GM21825 (cell line): ENCODE measurements at regions not wholly inside any gene's neighbourhood (a gene's known extent, or its start where the extent isn't known, plus 50 kb on each side); places are given as distances from the start of the nearest gene placed in this dataset.

Source experiments
- ATAC-seq: cut with Tn5 transposase; IDR thresholded peaks from one replicate; pipeline ENCODE4 v1.9.1; 2021; ENCODE audit warnings: mild to moderate bottlenecking, moderate library complexity; ENCODE audit not compliant: unreplicated experiment

DNA sequence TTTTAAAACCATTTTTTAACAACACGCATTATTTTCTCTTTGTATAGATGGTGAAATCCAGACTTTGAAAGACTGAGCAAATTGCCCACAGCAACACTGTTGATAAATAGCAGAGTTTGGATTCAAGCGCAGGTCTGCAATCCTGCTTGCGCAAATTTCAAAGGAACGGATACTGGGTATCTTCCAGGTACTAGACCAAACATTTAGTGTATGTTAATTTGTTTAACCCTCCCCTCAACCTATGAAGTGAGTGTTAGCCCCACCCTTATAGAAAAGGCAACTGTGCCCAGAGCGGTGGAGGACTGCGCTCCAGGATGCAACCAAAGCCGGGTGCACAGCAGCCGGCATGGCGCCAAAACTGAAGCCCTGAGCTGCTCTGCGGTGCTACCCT is 103.8 kb downstream of the CPN2 start:
- ATAC-seq: no peak

DNA sequence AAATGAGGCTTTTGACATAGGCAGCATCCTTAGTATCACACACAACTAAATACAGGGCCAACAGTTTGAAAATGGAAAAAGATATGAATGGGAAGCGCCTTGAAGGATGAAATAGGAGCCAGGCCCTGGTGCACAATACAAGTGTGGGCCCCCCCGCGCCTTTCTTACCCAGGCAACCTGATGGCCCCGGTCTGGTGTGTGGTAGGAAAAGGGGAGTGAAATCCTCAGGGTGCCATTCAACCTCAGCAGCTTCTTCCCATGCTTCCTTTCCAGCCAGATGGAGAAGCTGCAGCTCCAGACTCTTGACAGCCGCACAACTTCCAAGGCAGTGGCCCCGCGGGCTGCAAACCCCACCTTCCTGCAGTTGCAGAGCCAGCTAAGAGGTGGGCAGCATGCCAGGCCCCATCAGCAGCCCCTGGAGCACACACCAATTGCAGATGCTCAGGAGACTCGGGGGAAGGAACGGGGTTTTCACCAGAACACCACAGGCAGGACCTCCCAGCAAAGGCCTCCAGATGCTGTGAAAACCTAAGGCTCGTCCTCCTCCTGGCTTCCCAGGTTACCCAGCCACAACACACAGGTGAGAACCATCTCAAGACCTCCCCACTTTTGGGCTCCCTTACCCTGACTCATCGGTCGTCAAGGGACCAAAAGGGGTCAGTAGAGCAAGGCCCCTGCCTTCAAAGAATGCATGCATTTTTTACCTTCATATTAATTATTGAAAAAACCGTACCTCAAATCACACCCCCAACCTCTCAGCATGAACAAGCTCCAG is 101.6 kb downstream of the CPN2 start:
- no peak for ATAC-seq

DNA sequence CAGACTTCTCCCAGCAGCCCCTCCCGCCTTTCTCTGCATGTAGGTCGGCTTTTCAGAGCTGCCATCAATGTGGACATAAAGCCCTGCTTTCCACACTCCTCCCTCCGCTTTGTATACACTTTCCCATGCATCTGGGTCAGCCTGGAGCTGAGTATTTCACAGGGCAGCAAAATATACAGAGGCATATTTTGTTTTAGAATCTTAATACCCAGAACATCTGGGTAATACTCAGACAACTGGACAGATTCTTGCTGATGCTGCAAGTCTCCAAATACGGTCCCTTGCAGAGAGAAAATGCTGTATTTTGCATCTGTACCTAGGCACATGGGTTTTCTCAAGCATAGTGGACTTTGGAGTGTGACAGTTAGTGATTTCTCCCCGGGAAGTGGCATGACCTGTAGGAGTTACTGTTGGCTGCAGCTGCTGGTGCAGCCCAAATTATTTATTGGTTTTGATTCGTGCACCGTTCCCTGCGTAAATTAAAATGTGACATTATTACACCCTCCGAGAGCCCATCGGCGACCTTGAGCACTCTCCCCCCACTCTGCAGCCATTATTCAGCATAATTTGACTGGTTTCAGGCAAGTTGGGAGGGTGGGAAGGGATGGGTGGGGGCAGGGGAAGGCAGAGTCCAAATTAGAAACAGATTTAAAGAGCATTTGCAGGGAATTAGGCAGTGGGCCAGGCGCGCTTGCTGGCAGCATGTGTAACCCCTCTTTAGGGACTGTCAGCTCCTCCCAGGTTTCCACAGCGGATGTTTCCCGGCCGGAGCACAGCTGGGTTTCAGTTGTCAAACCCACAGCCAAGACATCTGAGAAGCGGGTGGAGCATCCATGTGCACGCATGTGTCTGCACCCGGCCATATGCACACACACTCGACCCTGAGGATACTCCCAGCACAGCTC is 100.8 kb downstream of the CPN2 start:
- ATAC-seq: no peak

DNA sequence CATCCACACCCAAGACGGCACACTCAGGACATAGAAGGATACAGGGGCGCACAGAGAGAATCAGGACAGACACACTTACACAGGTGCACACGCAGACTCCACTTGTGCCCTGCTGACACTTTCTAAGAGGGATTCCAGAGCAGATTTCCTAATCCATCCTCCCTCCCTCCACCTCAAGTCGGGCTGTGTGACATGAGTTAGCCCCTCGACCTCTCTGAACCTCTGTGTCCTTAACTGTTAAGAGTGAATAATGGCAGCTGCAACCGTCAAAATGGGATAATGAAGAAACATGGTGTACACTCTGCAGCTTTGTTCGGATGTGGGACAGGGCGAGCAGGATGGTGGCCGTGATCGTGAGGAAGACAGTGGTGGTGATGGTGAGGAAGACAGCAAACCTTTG is 100.1 kb downstream of the CPN2 start:
- no peak for ATAC-seq

DNA sequence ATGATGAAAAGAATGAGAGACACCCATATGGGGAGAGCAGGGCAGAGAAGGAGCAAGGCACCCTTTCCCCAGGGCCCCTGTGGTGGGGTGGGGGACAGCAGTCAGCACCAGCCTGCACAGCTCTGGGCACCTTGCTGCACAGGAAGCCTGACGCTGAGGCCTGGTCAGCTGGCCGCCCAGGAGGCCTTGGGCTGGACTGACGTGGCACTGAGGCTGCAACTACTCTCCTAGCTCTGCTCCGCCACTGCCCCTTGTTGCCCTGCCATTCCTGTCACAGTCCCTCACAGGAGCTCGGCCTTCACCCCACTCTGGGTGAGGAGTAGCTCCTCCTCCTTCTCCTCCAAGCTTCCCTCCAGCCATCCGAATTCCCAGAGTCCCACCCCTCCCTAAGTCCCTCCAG is 99.7 kb downstream of the CPN2 start:
- no peak for ATAC-seq

DNA sequence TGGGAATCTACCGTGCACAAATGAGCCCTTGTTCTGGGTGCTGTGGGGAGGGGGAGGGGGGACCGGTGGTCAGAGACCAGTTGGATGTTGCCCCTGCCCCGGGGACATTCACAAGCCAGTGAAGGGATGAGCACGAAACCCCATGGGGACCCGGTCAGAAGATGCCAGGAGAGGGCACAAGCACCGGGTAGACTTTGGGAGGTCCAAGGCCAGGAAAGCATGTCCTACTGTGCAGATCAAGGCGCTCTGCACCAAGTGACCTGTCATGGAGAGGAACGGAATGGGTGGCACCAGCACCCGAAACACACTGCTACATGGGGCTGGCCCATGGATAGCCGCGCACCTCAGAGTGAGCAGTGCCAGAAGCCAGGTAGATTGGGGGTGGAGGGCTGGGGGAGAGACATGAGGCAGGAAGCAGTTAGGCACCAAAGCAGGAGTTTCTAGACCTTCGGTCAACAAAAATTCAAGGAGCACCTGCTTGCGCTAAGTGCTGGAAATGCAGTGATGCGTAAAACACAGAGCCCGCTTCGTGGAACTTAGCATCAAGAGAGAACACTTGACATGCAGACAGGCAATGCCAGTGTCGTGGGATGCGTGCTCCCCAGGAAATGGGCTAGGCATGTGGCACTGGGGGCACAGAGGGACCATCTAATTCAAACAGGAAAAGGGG is 99.1 kb downstream of the CPN2 start:
- ATAC-seq: no peak

DNA sequence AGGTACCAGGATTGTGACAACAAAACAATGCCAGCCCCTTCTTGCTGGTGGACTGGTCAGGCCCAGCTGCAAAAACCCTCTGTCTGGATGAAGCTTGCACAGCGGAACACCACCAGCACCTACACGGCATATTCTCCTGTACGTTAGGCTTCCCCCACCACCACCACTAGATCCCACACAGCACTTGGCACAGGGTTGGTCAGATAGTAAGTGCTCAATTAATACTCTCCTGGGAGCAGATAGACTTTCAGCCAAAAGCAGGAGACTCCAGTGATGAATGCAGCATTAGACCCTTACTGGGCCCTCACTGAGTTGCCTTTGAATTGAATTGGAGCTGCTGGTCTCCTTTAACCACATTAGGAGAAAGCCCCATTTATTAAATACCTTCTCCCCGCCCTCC is 97.9 kb downstream of the CPN2 start:
- ATAC-seq: no peak

DNA sequence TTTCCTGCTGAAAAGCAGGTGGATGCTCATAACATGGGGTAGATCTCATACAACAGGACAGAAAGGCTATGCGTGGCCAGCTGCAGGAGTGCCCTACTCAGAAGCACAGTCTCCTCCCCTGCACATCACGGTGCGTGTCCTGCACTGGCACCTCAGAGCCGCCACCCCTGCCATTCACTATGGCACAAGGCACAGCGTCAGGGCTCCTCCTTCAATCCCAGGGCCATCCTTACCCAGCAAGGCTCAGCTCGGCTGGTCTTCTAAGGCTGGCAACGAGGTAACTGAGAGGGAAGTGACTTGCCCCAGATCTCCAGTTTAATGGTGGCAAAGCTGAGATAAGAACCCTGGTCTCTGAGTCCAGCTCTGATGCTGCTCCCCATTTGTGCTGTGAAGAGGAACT is 97.1 kb downstream of the CPN2 start:
- ATAC-seq: no peak

DNA sequence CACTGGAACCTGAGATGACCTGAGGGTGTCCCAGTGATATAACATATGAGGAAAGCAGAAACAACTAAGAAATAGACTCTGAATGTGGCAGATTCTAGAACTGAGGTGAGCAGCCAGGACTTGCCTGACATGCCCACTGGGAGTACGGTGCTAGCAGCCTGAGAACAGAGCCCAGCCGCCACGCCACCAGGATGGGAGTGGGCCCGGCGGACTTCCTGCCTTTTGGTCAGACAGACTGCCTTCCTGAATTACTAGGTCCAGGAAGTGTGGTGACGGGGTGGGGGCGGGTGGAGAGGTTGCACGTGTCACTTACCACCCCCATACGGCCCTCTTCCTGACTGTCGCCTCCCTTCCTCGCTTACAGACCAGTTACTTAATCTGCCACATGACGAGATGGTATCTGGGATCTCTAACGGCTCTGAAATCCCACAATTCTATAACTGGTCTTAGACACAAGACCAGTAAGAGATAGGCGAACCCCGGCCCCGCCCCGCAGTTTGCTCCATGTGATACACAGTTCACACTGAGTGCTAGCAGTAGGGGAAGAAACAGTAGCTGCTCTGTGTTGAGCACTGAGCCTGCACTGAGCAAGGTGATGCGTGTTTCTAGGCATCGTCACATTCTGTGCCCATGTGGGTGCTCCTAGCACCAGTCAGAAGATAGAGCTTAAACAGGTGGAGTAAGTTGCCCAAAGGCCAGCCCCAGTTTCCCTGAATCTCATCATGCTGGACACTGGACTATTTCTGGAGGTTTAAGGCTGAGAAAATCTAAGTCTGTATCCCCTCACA is 95.7 kb downstream of the CPN2 start:
- ATAC-seq: peak; percentile 60

DNA sequence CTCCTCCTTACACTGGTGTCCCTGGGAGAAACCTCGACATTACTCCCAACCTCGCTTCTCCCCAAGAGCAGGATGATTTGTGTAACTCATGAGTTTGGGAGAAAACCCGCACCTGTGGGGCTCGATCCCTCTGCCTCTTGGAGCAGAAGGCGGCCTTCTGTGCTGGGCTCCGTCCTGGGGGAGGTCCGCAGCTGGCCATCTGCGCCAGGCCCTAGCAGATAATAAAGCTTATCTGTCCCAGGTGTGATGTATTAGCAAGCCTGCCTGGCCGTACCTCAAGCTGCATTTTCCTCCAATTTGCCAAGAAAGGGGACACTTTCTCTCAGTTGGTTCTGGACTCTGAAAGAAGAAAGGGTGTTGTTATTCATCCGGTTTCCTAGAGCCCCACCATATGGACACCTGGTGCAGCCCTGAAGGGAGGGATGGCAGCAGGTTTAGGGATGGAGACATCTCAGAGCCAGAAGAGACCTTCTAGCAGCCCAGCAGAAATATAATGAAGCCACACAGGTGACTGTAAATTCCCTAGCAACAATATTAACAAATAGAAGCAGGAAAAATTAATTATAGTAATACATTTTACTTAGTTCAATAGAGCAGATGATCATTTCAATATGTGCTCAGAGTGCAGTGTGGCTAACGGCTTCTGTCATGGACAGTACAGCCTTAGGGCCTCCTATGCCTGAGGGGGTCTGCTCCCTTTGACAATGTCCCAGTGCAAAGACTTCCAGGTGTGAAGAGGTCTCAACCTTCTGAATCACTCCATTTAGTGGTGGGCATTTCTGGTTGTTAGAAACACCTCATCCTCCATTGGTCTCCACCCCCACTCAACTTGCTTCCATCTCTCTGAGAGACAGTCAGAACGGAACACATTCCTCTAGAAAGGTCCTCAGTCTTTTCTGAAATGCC is 94.8 kb downstream of the CPN2 start:
- ATAC-seq: no peak

DNA sequence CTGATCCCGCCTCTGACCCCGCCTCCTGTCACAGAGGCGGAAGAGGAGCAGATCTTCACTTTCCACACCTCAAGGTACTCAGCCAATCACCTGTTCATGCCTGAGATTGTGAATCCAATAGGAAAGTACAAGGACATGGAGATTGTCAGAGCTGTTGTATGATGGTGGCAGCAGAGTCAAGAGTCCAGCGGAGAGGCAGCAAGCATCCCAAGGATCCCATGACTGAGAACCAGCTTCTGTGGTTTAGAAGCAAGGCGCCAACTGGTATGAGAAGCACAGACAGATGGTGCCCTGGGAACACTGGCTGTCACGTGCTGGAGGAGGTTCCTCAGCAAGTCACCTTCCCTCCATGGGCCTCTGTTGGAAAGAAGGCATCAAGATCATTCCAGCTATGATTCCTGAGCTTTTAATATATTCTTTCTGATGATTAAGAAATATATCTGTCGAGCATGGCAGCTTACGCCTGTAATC is 93.9 kb downstream of the CPN2 start:
- no peak for ATAC-seq

DNA sequence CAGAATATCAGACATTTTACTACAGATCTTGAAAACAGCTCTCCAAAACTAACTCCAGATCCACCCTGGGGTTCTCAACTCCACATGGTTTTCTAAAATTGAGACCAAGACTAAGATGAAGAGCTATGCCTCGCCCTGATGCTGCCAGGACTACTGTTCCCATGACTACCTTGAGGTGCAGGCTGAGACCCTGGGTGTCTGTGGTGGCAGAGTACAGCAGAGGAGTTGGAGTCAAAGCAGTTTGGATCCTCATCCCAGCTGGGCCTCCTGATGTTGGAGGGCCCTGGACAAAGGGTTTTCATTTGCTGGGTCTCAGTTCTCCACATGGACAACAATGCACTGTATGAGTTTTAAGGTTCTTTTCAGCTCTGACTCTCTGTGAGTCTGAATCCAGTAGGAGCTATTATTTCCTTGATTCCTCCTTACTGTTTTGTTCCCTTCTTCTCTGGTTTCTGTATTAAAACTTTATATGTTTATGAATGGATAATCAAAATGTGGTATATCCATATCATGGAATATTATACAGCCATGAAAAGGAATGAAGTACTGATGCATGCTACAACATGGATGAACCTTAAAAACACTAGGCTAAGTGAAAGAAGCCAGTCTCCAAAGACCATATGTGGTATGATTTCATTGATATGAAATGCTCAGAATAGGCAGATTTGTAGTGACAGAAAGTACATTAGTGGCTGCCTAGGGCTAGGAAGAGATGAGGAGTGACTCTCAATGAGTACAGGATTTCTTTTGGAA is 93.0 kb downstream of the CPN2 start:
- ATAC-seq: no peak

DNA sequence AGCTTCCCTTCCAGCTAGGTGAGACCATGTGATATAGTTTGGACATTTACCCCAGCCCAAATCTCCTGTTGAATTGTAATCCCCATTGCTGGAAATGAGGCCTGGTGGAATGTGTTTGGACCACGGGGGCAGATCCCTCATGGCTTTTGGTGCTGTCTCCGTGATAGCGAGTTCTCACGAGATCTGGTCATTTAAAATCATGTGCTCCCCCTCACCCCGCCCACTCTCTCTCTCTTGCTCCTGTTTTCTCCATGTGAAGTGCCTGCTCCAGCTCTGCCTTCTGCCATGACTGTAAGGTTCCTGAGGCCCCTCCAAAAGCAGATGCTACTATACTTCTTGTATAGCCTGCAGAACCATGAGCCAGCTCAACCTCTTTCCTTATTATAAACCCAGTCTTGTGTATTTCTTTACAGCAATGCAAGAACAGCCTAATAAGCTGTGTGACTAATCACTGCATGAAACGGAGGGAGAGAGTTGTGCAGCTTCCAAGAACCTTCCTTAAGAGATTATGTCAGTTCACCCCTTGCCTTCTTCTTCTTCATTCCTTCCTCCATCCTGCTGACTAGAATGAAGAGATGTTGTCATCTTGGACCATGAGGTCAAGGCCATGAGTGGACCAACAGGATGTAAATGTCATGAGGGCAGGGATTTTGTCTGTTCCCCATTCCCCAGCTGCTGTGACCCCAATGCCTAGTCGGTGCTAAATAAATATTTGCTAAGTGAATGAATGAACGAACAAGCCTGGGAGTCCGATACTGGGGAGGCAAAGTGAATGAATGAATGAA is 91.0 kb downstream of the CPN2 start:
- no peak for ATAC-seq

DNA sequence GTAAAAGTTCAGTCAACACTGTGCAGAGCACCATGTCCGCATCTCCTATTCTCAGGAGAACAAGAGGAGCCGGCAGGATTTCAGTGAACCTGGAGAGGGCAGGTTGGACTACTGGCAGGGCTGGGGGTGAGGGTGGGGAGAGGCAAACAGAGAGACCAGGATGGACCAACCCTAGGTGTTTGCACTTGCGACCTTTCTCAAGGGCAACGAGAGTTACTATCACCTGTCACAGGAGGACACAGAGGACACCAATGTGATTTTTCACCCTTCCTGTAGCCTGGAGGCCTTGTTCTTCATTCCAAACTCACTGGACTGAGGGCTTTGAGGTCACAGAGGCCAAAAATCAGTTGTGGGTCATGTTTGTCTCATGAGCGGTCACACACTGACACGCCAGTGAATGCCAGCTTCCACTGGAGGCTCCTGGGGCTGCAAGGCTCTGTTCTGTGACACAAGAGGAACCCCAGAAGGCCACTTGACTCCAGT is 89.5 kb downstream of the CPN2 start:
- no peak for ATAC-seq

DNA sequence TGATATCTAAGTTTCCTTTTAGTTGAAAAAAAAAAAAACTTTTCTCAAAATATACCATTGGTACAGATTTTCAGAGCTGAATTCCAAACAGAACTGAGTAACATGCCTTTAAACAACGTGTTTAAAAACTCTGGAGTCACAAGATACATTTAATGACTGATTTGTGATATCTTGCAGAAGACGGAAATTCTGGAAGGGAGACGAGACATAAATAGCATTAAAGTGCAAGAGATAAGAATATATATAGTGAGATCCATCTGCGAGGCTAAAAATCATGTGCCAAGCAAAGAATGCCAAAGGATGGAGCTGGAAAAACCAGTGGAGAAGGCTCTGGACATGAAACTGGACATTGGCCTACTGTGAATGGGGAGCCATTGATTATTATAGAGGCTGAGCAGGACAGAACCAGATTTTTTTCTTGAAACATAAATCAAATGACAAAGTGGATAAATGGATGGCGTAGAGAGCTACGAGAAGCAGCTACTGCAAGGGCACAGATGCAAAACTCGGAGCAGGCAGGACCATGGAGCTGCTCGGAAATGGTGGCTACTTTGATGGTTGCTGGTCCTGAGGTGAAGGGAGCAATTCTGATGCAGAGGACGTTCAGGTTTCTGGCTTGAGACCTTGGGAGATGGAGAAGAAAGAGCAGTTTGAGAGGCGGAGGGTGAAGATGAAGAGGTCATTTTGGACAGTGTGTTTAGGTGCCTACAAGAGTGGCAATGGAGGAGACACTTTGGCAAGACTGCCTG is 88.8 kb downstream of the CPN2 start:
- ATAC-seq: no peak

DNA sequence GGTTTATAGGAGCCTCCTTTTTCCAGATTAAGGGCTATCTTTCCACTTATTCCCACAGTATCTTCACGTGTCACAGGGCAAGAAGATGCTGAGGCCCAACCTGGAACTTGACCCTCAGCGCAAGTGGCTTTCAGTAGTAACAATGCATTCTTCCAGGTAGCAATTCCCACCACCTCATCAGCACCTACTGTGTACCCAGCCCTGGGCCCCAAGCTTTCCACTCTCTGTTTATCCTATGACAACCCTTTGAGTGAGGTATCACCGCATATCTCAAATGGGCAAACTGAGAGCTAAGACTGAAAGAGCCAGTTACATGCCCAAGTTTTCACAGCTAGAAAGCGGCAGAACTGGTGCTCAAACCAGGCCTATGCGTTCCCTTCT is 88.2 kb downstream of the CPN2 start:
- no peak for ATAC-seq
